Activated T-cell treated with anti-CD3 and anti-CD28 coated beads, Interleukin-2, amount 50 U/mL, for 24 hours (primary cell): ENCODE measurements at regions not wholly inside any gene's neighbourhood (a gene's known extent, or its start where the extent isn't known, plus 50 kb on each side); places are given as distances from the start of the nearest gene placed in this dataset.

Experiments
- DNase-seq: peaks from one replicate; pipeline ENCODE4 v3.0.0-alpha.2; 2020
- H3K27ac Mint-ChIP-seq: 2 replicates; pipeline ENCODE4 v1.8.0; 2020; ENCODE audit warnings: mild to moderate bottlenecking, mixed read lengths
- H3K27me3 Mint-ChIP-seq: 2 replicates; pipeline ENCODE4 v1.8.0; 2020; ENCODE audit warnings: mixed read lengths
- H3K36me3 Mint-ChIP-seq: 2 replicates; pipeline ENCODE4 v1.8.0; 2020; ENCODE audit warnings: low read depth, mixed read lengths
- H3K4me1 Mint-ChIP-seq: 2 replicates; pipeline ENCODE4 v1.8.0; 2020; ENCODE audit warnings: low read depth, mixed read lengths
- H3K4me3 Mint-ChIP-seq: 2 replicates; pipeline ENCODE4 v1.8.0; 2020; ENCODE audit warnings: mild to moderate bottlenecking, moderate library complexity, mixed read lengths
- H3K9me3 Mint-ChIP-seq: 2 replicates; pipeline ENCODE4 v1.8.0; 2020; ENCODE audit warnings: mixed read lengths

DNA sequence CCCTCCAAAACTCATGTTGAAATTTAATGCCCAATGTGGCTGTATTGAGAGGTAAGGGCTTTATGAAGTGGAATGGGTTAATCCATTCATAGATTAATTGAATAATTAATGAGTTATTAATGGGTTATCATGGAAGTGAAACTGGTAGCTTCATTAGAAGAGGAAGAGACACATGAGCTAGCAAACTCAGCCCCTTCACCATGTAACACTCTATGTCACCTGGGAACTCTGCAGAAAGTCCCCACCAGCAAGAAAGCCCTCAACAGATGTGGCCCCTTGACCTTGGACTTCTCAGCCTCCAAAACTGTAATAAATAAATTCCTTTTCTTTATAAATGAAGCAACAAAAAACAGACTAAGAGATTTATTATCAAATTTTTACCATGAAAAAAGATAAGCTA lies 223.5 kb downstream of the KLF12 start:
- no peaks in the 10 kb centered on the region for H3K27me3 Mint-ChIP-seq
- H3K9me3 Mint-ChIP-seq = no peaks in the 10 kb centered on the region
- DNase-seq = no peak
- H3K36me3 Mint-ChIP-seq = no peaks in the 10 kb centered on the region
- H3K4me3 Mint-ChIP-seq = no peak overlapping the region
- peaks cover 37% of the 10 kb centered on the region for H3K4me1 Mint-ChIP-seq
- H3K27ac Mint-ChIP-seq = no peak overlapping the region

DNA sequence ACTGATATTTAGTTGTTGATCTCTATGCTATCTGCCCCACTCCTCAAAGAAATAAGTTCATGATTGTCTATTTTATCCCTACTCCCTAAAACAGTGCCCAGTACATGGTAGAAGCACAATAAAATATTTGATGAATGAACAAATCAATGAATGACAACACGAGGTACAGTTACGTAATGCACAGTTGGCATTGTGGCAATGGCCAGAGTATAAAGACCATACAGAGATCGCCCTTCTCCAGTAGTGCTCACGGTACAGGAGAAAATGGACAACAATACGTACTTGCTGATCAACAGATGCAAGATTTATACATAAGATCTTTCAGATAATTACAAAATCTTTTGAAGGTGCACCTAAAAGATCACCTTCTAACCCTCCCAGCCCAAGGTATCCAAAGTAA lies 225.4 kb downstream of the KLF12 start:
- peaks cover 4% of the 10 kb centered on the region for H3K36me3 Mint-ChIP-seq
- H3K4me1 Mint-ChIP-seq = peaks cover 33% of the 10 kb centered on the region
- no peaks in the 10 kb centered on the region for H3K9me3 Mint-ChIP-seq
- H3K27me3 Mint-ChIP-seq = no peaks in the 10 kb centered on the region
- no peak for DNase-seq
- no peak overlapping the region for H3K4me3 Mint-ChIP-seq
- no peak overlapping the region for H3K27ac Mint-ChIP-seq

- peaks cover 3% of the 10 kb centered on the region for H3K9me3 Mint-ChIP-seq
- H3K4me1 Mint-ChIP-seq = peaks cover 43% of the 10 kb centered on the region
- peaks cover 21% of the 10 kb centered on the region for H3K36me3 Mint-ChIP-seq
- H3K27me3 Mint-ChIP-seq = no peaks in the 10 kb centered on the region
- H3K4me3 Mint-ChIP-seq = no peak overlapping the region
- H3K27ac Mint-ChIP-seq = no peak overlapping the region
- DNase-seq = no peak
Observed at GRCh38 chr13:73904625-73905024, 229.6 kb downstream of the KLF12 start.

- no peak overlapping the region for H3K4me3 Mint-ChIP-seq
- no peak for DNase-seq
- no peaks in the 10 kb centered on the region for H3K27me3 Mint-ChIP-seq
- no peak overlapping the region for H3K27ac Mint-ChIP-seq
- peaks cover 8% of the 10 kb centered on the region for H3K9me3 Mint-ChIP-seq
- H3K36me3 Mint-ChIP-seq = peaks cover 27% of the 10 kb centered on the region
- peaks cover 44% of the 10 kb centered on the region for H3K4me1 Mint-ChIP-seq
Observed at GRCh38 chr13:73903561-73903960, 230.6 kb downstream of the KLF12 start.

DNA sequence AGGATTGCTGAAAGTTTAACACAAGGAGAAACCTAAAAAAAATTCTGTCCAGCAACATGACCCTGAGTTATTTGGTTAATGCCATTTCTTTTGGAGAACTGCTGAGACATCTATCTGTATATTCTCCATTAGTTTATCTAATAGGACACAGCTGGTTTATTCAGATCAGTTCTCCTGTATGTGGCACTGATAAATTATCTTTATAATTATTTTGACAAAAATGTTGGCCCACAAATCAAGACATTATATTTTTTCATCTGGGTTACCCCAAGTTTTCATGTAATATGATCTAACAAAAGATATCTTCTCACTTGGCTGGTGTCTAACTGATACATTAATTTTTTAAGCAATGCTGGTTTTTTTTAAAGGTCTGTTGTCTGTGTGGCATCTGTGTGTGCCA lies 231.4 kb downstream of the KLF12 start:
- Mint-ChIP-seq H3K36me3 (peaks cover 27% of the 10 kb centered on the region), H3K4me1 (peaks cover 50% of the 10 kb centered on the region), H3K27ac (no peak overlapping the region), H3K27me3 (no peaks in the 10 kb centered on the region), H3K4me3 (no peak overlapping the region), H3K9me3 (peaks cover 8% of the 10 kb centered on the region)
- no peak for DNase-seq

GRCh38 chr13:73902296-73902695 lies 231.9 kb downstream of the KLF12 start:
- no peak overlapping the region for H3K4me3 Mint-ChIP-seq
- no peaks in the 10 kb centered on the region for H3K27me3 Mint-ChIP-seq
- no peak overlapping the region for H3K27ac Mint-ChIP-seq
- peaks cover 27% of the 10 kb centered on the region for H3K36me3 Mint-ChIP-seq
- H3K4me1 Mint-ChIP-seq = peaks cover 54% of the 10 kb centered on the region
- peaks cover 8% of the 10 kb centered on the region for H3K9me3 Mint-ChIP-seq
- DNase-seq = no peak

DNA sequence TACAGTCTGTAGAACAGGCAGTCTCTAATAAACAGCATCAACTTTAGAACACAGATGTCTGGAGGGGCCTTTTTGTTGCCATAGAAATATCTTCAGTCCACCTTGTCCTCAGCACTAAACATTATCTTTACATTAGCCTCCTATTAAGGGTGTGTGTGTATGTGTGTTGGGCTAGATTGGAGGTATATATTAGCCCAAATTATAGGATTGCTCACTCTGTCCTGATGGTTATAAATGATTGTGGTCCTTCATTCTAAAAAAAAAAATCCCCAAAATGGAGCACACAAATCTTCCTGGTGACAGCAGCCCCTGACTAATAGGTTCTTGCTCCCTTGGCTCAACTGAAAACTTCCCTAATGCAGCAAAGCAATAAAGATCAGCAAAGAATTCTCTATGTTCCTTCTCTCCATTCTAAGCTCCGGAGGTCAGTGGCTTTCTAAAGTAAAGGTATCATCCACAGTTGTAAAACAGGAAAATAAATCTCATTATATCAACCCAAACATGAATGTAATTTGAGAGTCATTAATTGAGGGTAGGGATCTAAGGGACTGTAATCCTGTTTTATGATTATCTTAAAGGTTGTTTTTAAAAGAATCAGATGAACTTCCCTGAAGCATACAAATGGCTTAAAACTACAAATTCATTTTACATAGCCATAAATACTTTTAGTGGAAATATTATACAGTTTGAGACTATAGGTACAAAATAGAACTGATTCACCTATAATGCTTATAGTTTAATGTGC lies 232.7 kb downstream of the KLF12 start:
- Mint-ChIP-seq H3K27ac (no peak overlapping the region), H3K4me3 (no peak overlapping the region), H3K4me1 (peaks cover 60% of the 10 kb centered on the region), H3K36me3 (peaks cover 27% of the 10 kb centered on the region), H3K9me3 (peaks cover 8% of the 10 kb centered on the region), H3K27me3 (no peaks in the 10 kb centered on the region)
- no peak for DNase-seq

GRCh38 chr13:73900591-73900990 lies 233.6 kb downstream of the KLF12 start:
- H3K27ac Mint-ChIP-seq = no peak overlapping the region
- H3K27me3 Mint-ChIP-seq = no peaks in the 10 kb centered on the region
- no peak for DNase-seq
- H3K4me3 Mint-ChIP-seq = no peak overlapping the region
- H3K4me1 Mint-ChIP-seq = peaks cover 68% of the 10 kb centered on the region
- H3K9me3 Mint-ChIP-seq = peaks cover 8% of the 10 kb centered on the region
- H3K36me3 Mint-ChIP-seq = peaks cover 31% of the 10 kb centered on the region

GRCh38 chr13:73898899-73899298 lies 235.3 kb downstream of the KLF12 start:
- peaks cover 30% of the 10 kb centered on the region for H3K36me3 Mint-ChIP-seq
- H3K4me3 Mint-ChIP-seq = no peak overlapping the region
- DNase-seq = no peak
- peaks cover 73% of the 10 kb centered on the region for H3K4me1 Mint-ChIP-seq
- H3K27me3 Mint-ChIP-seq = no peaks in the 10 kb centered on the region
- H3K27ac Mint-ChIP-seq = no peak overlapping the region
- H3K9me3 Mint-ChIP-seq = peaks cover 8% of the 10 kb centered on the region

DNA sequence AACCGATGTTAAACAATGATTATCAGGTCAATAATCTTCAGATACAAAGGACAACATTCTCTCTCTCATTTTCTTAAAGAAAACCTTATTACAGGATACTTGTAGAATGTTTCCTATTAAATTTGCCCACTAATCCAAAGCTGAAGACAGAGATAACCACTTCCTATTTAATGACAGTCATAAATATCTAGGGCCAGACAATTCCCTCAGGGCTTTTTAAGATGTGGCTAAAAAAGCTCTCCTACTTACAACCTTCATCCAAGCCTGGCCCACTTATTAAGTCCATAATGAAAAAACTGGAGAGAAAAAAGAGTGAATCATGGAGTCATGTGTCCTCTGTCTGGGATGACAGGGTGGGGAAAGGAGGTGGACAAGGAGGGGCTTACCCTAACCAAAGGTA lies 235.9 kb downstream of the KLF12 start:
- Mint-ChIP-seq H3K36me3 (peaks cover 29% of the 10 kb centered on the region), H3K4me1 (peaks cover 75% of the 10 kb centered on the region), H3K27ac (no peak overlapping the region), H3K27me3 (no peaks in the 10 kb centered on the region), H3K9me3 (peaks cover 8% of the 10 kb centered on the region), H3K4me3 (no peak overlapping the region)
- DNase-seq = no peak

GRCh38 chr13:73894995-73895571 lies 239.1 kb downstream of the KLF12 start:
- Mint-ChIP-seq H3K9me3 (peaks cover 5% of the 10 kb centered on the region), H3K4me1 (peaks cover 62% of the 10 kb centered on the region), H3K36me3 (peaks cover 16% of the 10 kb centered on the region), H3K27ac (peak overlapping the region; percentile 42), H3K27me3 (no peaks in the 10 kb centered on the region), H3K4me3 (no peak overlapping the region)
- DNase-seq = no peak

DNA sequence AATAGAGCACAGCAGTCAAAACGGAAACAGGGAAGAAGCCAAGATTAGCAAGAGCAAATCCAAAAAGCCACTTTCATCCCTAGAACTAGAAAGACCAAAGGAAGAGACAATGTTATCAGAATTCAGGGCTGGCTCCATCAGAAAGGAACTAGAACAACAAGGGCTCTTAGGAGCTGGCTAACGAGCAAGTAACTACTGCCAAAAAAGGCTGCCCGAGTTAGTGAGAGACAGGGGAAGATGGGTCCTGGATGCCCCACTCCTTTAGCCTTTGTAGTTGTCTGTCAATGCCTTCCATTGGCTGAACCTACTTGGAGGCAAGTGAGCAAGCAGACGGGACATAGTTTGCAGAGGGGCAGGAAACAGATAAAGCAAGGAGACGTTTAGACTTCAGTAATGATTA lies 240.4 kb downstream of the KLF12 start:
- peaks cover 9% of the 10 kb centered on the region for H3K36me3 Mint-ChIP-seq
- no peak overlapping the region for H3K27ac Mint-ChIP-seq
- DNase-seq = no peak
- no peaks in the 10 kb centered on the region for H3K27me3 Mint-ChIP-seq
- H3K9me3 Mint-ChIP-seq = peaks cover 1% of the 10 kb centered on the region
- H3K4me3 Mint-ChIP-seq = no peak overlapping the region
- peaks cover 55% of the 10 kb centered on the region for H3K4me1 Mint-ChIP-seq

- peaks cover 17% of the 10 kb centered on the region for H3K36me3 Mint-ChIP-seq
- no peak overlapping the region for H3K27ac Mint-ChIP-seq
- no peak for DNase-seq
- H3K4me3 Mint-ChIP-seq = no peak overlapping the region
- peaks cover 42% of the 10 kb centered on the region for H3K4me1 Mint-ChIP-seq
- H3K27me3 Mint-ChIP-seq = no peaks in the 10 kb centered on the region
- no peaks in the 10 kb centered on the region for H3K9me3 Mint-ChIP-seq
Observed at GRCh38 chr13:73891805-73892204, 242.4 kb downstream of the KLF12 start.

- no peaks in the 10 kb centered on the region for H3K27me3 Mint-ChIP-seq
- peaks cover 45% of the 10 kb centered on the region for H3K4me1 Mint-ChIP-seq
- H3K36me3 Mint-ChIP-seq = peaks cover 41% of the 10 kb centered on the region
Observed at GRCh38 chr13:73883162-73883561, 251.0 kb downstream of the KLF12 start.

GRCh38 chr13:73880365-73880764 lies 253.8 kb downstream of the KLF12 start:
- Mint-ChIP-seq H3K36me3 (peaks cover 33% of the 10 kb centered on the region), H3K27me3 (no peaks in the 10 kb centered on the region), H3K9me3 (peaks cover 3% of the 10 kb centered on the region), H3K27ac (no peak overlapping the region), H3K4me3 (no peak overlapping the region), H3K4me1 (peaks cover 47% of the 10 kb centered on the region)
- DNase-seq = no peak

More at GRCh38 chr13:73883162-73883561, 251.0 kb downstream of the KLF12 start:
- Mint-ChIP-seq H3K9me3 (peaks cover 6% of the 10 kb centered on the region), H3K27ac (no peak overlapping the region), H3K4me3 (no peak overlapping the region)
- DNase-seq = no peak
